ENCODE measurements at regions not wholly inside any gene's neighbourhood (a gene's known extent, or its start where the extent isn't known, plus 50 kb on each side); places are given as distances from the start of the nearest gene placed in this dataset.

DNA sequence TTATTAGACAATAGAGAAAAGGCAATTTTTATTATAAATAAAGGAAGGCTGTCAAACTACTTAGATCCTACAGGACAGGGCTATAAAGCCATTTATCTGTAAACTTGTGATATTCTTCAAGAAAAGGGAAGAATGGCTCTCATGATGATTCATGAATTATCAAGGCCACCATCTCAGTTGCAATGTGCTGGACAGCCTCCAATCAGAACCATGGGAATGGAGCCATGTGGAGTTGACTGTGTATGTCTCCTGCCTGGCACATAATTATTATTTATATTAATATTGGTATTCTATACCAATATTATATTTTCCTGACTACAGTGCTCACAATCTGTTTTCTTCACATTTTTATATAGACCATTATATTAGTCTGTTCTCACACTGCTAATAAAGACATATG is 560.5 kb upstream of the MIR17HG start:
- TF ChIP-seq, protein P1, sequence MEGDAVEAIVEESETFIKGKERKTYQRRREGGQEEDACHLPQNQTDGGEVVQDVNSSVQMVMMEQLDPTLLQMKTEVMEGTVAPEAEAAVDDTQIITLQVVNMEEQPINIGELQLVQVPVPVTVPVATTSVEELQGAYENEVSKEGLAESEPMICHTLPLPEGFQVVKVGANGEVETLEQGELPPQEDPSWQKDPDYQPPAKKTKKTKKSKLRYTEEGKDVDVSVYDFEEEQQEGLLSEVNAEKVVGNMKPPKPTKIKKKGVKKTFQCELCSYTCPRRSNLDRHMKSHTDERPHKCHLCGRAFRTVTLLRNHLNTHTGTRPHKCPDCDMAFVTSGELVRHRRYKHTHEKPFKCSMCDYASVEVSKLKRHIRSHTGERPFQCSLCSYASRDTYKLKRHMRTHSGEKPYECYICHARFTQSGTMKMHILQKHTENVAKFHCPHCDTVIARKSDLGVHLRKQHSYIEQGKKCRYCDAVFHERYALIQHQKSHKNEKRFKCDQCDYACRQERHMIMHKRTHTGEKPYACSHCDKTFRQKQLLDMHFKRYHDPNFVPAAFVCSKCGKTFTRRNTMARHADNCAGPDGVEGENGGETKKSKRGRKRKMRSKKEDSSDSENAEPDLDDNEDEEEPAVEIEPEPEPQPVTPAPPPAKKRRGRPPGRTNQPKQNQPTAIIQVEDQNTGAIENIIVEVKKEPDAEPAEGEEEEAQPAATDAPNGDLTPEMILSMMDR (conservative IDR thresholded peaks at IDR 0.05; ENCODE audit: low read depth, low read length), result no peak
- TF ChIP-seq EZH2 (IDR thresholded peaks at IDR 0.05; ENCODE audit: low read length, unreplicated experiment), result no peak
